ENCODE measurements at regions not wholly inside any gene's neighbourhood (a gene's known extent, or its start where the extent isn't known, plus 50 kb on each side); places are given as distances from the start of the nearest gene placed in this dataset.

GRCh38 chrX:150310881-150311280, 52.2 kb upstream of the MAMLD1 start:
- TF ChIP-seq SPI1 (IDR thresholded peaks at IDR 0.05; ENCODE audit: low read depth, low read length) (no peak), POLR2AphosphoS5 (IDR thresholded peaks at IDR 0.05; ENCODE audit: low read depth, low read length) (no peak), POU2F2 (IDR thresholded peaks at IDR 0.05; ENCODE audit: low read depth, low read length) (no peak), PAX5 (IDR thresholded peaks at IDR 0.05; ENCODE audit: insufficient read depth, low read length, severe bottlenecking) (no peak), TAF1 (IDR thresholded peaks at IDR 0.05; ENCODE audit: low read depth, low read length) (no peak), POLR2A (IDR thresholded peaks at IDR 0.05; ENCODE audit: low read depth, low read length) (no peak)
- no peak for FAIRE-seq

GRCh38 chrX:150312931-150313330, 50.2 kb upstream of the MAMLD1 start:
- TF ChIP-seq SPI1 (IDR thresholded peaks at IDR 0.05; ENCODE audit: low read depth, low read length) (no peak), PAX5 (IDR thresholded peaks at IDR 0.05; ENCODE audit: insufficient read depth, low read length, severe bottlenecking) (no peak), POLR2AphosphoS5 (IDR thresholded peaks at IDR 0.05; ENCODE audit: low read depth, low read length) (no peak), POU2F2 (IDR thresholded peaks at IDR 0.05; ENCODE audit: low read depth, low read length) (no peak), POLR2A (IDR thresholded peaks at IDR 0.05; ENCODE audit: low read depth, low read length) (no peak), TAF1 (IDR thresholded peaks at IDR 0.05; ENCODE audit: low read depth, low read length) (no peak)
- FAIRE-seq = no peak
- DNase-seq (ENCODE audit: insufficient read length, low spot score) = no peak

More at GRCh38 chrX:150310881-150311280, 52.2 kb upstream of the MAMLD1 start:
- no peak for DNase-seq (ENCODE audit: insufficient read length, low spot score)
